PC-3 (cell line): ENCODE measurements at regions not wholly inside any gene's neighbourhood (a gene's known extent, or its start where the extent isn't known, plus 50 kb on each side); places are given as distances from the start of the nearest gene placed in this dataset.

ENCODE experiments used
- ATAC-seq: fragments of 200-7000 bp; cut with Tn5 transposase; 2 replicates; pipeline ENCODE4 v1.9.1; 2020; ENCODE audit warnings: mild to moderate bottlenecking, moderate library complexity
- BruUV-seq: library from RNA; stranded (reverse); fragments of 400-500 nt; replicated peaks from 2 replicates; lab custom pipeline; 2021; lab: Mats Ljungman, UMichigan
- CTCF ChIA-PET: fragments of 300-600 bp; sonication (Branson Sonifier 250); formaldehyde crosslinking; loops from one replicate; lab custom pipeline; 2022; ENCODE audit warnings: antibody characterized with exemption; lab: Charles Lee
- POLR2A ChIA-PET: fragments of 300-600 bp; sonication (Branson Sonifier 250); formaldehyde crosslinking; loops from one replicate; lab custom pipeline; 2022; ENCODE audit warnings: antibody characterized with exemption; ENCODE audit not compliant: unreplicated experiment; lab: Charles Lee
- DNase-seq: peaks from one replicate; pipeline ENCODE4 v3.0.0-alpha.2; 2015
- H2AFZ ChIP-seq: fragments of 300-600 bp; sonication (generic); 2 replicates; pipeline ENCODE4 v1.6.0; 2016; ENCODE audit warnings: antibody characterized with exemption, low read length
- H3F3A ChIP-seq: fragments of 300-600 bp; sonication (generic); one replicate; pipeline ENCODE4 v1.6.0; 2017; ENCODE audit warnings: antibody characterized with exemption, low read length, control low read depth, mild to moderate bottlenecking; ENCODE audit not compliant: unreplicated experiment
- H3K27ac ChIP-seq: fragments of 300-600 bp; sonication (generic); 2 replicates; pipeline ENCODE4 v1.5.1; 2016; ENCODE audit warnings: mild to moderate bottlenecking, low read length
- H3K27me3 ChIP-seq: fragments of 300-600 bp; sonication (generic); 2 replicates; pipeline ENCODE4 v1.6.1; 2016; ENCODE audit warnings: low read length, mixed read lengths
- H3K36me3 ChIP-seq: fragments of 300-600 bp; sonication (generic); 2 replicates; pipeline ENCODE4 v1.6.1; 2016; ENCODE audit warnings: low read depth, mixed run types, low read length, mixed read lengths
- H3K4me1 ChIP-seq: fragments of 300-600 bp; sonication (generic); 2 replicates; pipeline ENCODE4 v1.5.1; 2016; ENCODE audit warnings: low read length; ENCODE audit not compliant: insufficient read depth
- H3K4me2 ChIP-seq: fragments of 300-600 bp; sonication (generic); 2 replicates; pipeline ENCODE4 v1.6.0; 2016; ENCODE audit warnings: low read length
- H3K4me3 ChIP-seq: fragments of 300-600 bp; sonication (generic); 2 replicates; pipeline ENCODE4 v1.5.1; 2016; ENCODE audit warnings: mild to moderate bottlenecking, low read length, mixed read lengths
- H3K79me2 ChIP-seq: fragments of 300-600 bp; sonication (generic); 2 replicates; pipeline ENCODE4 v1.6.1; 2017; ENCODE audit warnings: low read length, mixed read lengths
- H3K9ac ChIP-seq: fragments of 300-600 bp; sonication (generic); 2 replicates; pipeline ENCODE4 v1.6.0; 2016; ENCODE audit warnings: mild to moderate bottlenecking, low read length
- H3K9me2 ChIP-seq: fragments of 300-600 bp; sonication (generic); replicated peaks from 2 replicates; pipeline ENCODE4 v1.6.1; 2016; ENCODE audit warnings: mixed run types, low read length, mixed read lengths
- H3K9me3 ChIP-seq: fragments of 300-600 bp; sonication (generic); 2 replicates; pipeline ENCODE4 v1.6.1; 2016; ENCODE audit warnings: low read length, mixed read lengths
- H4K20me1 ChIP-seq: fragments of 300-600 bp; sonication (generic); 2 replicates; pipeline ENCODE4 v1.6.1; 2016; ENCODE audit warnings: low read length, mixed read lengths
- CTCF ChIP-seq: fragments of 300-600 bp; sonication (generic); conservative IDR thresholded peaks from 2 replicates; pipeline ENCODE4 v1.5.1; 2017; ENCODE audit warnings: antibody characterized with exemption, low read depth, mild to moderate bottlenecking, low read length
- EZH2 ChIP-seq: fragments of 300-600 bp; sonication (generic); IDR thresholded peaks from one replicate; pipeline ENCODE4 v1.6.1; 2017; ENCODE audit warnings: antibody characterized with exemption, mild to moderate bottlenecking, low read length; ENCODE audit not compliant: unreplicated experiment
- EZH2phosphoT487 ChIP-seq: fragments of 300-600 bp; sonication (generic); IDR thresholded peaks from 2 replicates; pipeline ENCODE4 v1.6.1; 2018; ENCODE audit warnings: mild to moderate bottlenecking, antibody characterized with exemption, low read length, borderline replicate concordance
- intact Hi-C: fragments of 100-400 bp; cut with micrococcal nuclease; formaldehyde crosslinking; loops from 2 replicates; pipeline ENCODE4 v1.9.0; 2023

- BruUV-seq: no TSS peak
These were observed 139.4 kb upstream of the TP63 start for GRCh38 chr3:189491831-189492230.

GRCh38 chr3:189493271-189493670 lies 137.9 kb upstream of the TP63 start:
- H3K27me3 ChIP-seq: no peaks in the 10 kb centered on the region
- POLR2A ChIA-PET: no interaction called here
- BruUV-seq: no TSS peak
- no peak overlapping the region for H2AFZ ChIP-seq
- H3K36me3 ChIP-seq: no peaks in the 10 kb centered on the region
- no peaks in the 10 kb centered on the region for H3K9me2 ChIP-seq
- no peaks in the 10 kb centered on the region for H3K9me3 ChIP-seq
- no peak overlapping the region for H3K4me2 ChIP-seq
- no peak for ATAC-seq
- H3F3A ChIP-seq: no peaks in the 10 kb centered on the region
- intact Hi-C loops: no loop called here
- DNase-seq: no peak
- H3K27ac ChIP-seq: no peak overlapping the region
- TF ChIP-seq EZH2phosphoT487 (no peak), EZH2 (no peak), CTCF (no peak)
- no peaks in the 10 kb centered on the region for H4K20me1 ChIP-seq
- H3K79me2 ChIP-seq: no peaks in the 10 kb centered on the region
- H3K4me1 ChIP-seq: peaks cover 13% of the 10 kb centered on the region
- H3K4me3 ChIP-seq: no peak overlapping the region
- CTCF ChIA-PET: no interaction called here
- no peak overlapping the region for H3K9ac ChIP-seq

More at GRCh38 chr3:189491831-189492230, 139.4 kb upstream of the TP63 start:
- Histone ChIP-seq H3K9me3 (no peaks in the 10 kb centered on the region), H3K4me1 (peaks cover 13% of the 10 kb centered on the region), H3K9me2 (no peaks in the 10 kb centered on the region), H3K79me2 (no peaks in the 10 kb centered on the region), H3K4me2 (no peak overlapping the region), H3K36me3 (no peaks in the 10 kb centered on the region), H4K20me1 (no peaks in the 10 kb centered on the region), H3F3A (no peaks in the 10 kb centered on the region), H2AFZ (no peak overlapping the region), H3K27me3 (no peaks in the 10 kb centered on the region), H3K9ac (no peak overlapping the region), H3K4me3 (no peak overlapping the region), H3K27ac (no peak overlapping the region)
- POLR2A ChIA-PET: interaction anchor here (0.6 kb wide), 1 partner anchor 174 kb away, joined by 4 read pairs; no protein-coding TSS in a partner anchor
- CTCF ChIA-PET: no interaction called here
- ATAC-seq: no peak
- intact Hi-C loops: no loop called here
- no peak for DNase-seq
- no peak for TF ChIP-seq EZH2phosphoT487
- no peak for TF ChIP-seq EZH2
- no peak for TF ChIP-seq CTCF

GRCh38 chr3:189494632-189495031 lies 136.6 kb upstream of the TP63 start:
- no peaks in the 10 kb centered on the region for H3F3A ChIP-seq
- peaks cover 13% of the 10 kb centered on the region for H3K4me1 ChIP-seq
- H3K4me2 ChIP-seq: no peak overlapping the region
- no peak for TF ChIP-seq EZH2
- no peak for TF ChIP-seq CTCF
- intact Hi-C loops: no loop called here
- BruUV-seq: no TSS peak
- H3K79me2 ChIP-seq: no peaks in the 10 kb centered on the region
- ChIA-PET POLR2A (no interaction called here), CTCF (no interaction called here)
- H3K9ac ChIP-seq: no peak overlapping the region
- no peaks in the 10 kb centered on the region for H4K20me1 ChIP-seq
- no peaks in the 10 kb centered on the region for H3K9me3 ChIP-seq
- no peaks in the 10 kb centered on the region for H3K27me3 ChIP-seq
- no peak overlapping the region for H3K4me3 ChIP-seq
- no peak overlapping the region for H2AFZ ChIP-seq
- no peak overlapping the region for H3K27ac ChIP-seq
- H3K9me2 ChIP-seq: no peaks in the 10 kb centered on the region
- ATAC-seq: no peak
- no peak for DNase-seq
- no peaks in the 10 kb centered on the region for H3K36me3 ChIP-seq
